ENCODE measurements at regions not wholly inside any gene's neighbourhood (a gene's known extent, or its start where the extent isn't known, plus 50 kb on each side); places are given as distances from the start of the nearest gene placed in this dataset.

- no peaks in the 10 kb centered on the region for H3K36me3 ChIP-seq
- H3K27me3 ChIP-seq = no peaks in the 10 kb centered on the region
- no peak for DNase-seq (ENCODE audit: extremely low spot score)
- 90% methylated on average over 5 of the region's 5 CpGs for WGBS
- intact Hi-C loops (cut with DNase I) = no loop called here
- TF ChIP-seq EP300 (IDR thresholded peaks at IDR 0.05) (no peak), POLR2A (IDR thresholded peaks at IDR 0.05; ENCODE audit: low read depth) (no peak), POLR2AphosphoS5 (IDR thresholded peaks at IDR 0.05) (no peak), CTCF (IDR thresholded peaks at IDR 0.05) (no peak)
- H3K9me3 ChIP-seq = no peaks in the 10 kb centered on the region
- no peak overlapping the region for H3K4me3 ChIP-seq
- no peaks in the 10 kb centered on the region for H3K4me1 ChIP-seq
- H3K27ac ChIP-seq (replicated peaks in 1 of 4) = no peak overlapping the region
Measured at GRCh38 chr14:58846682-58847465, 209.1 kb downstream of the DACT1 start.

- Histone ChIP-seq H3K27ac (replicated peaks in 1 of 4) (no peak overlapping the region), H3K36me3 (no peaks in the 10 kb centered on the region), H3K27me3 (no peaks in the 10 kb centered on the region), H3K4me3 (no peak overlapping the region), H3K4me1 (no peaks in the 10 kb centered on the region), H3K9me3 (no peaks in the 10 kb centered on the region)
- 95% methylated on average over 8 of the region's 8 CpGs for WGBS
- TF ChIP-seq POLR2A (IDR thresholded peaks at IDR 0.05; ENCODE audit: low read depth) = no peak
- TF ChIP-seq EP300 (IDR thresholded peaks at IDR 0.05) = no peak
- intact Hi-C loops (cut with DNase I) = no loop called here
- DNase-seq (ENCODE audit: extremely low spot score) = no peak
Measured at GRCh38 chr14:58848365-58848764, 210.6 kb downstream of the DACT1 start.

GRCh38 chr14:58849601-58850000, 211.8 kb downstream of the DACT1 start:
- Histone ChIP-seq H3K27me3 (no peaks in the 10 kb centered on the region), H3K27ac (replicated peaks in 1 of 4) (no peak overlapping the region), H3K4me1 (no peaks in the 10 kb centered on the region), H3K9me3 (no peaks in the 10 kb centered on the region), H3K36me3 (no peaks in the 10 kb centered on the region), H3K4me3 (no peak overlapping the region)
- no peak for DNase-seq (ENCODE audit: extremely low spot score)
- no peak for TF ChIP-seq POLR2A (IDR thresholded peaks at IDR 0.05; ENCODE audit: low read depth)
- TF ChIP-seq CTCF (IDR thresholded peaks at IDR 0.05) = no peak
- TF ChIP-seq POLR2AphosphoS5 (IDR thresholded peaks at IDR 0.05) = no peak
- no peak for TF ChIP-seq EP300 (IDR thresholded peaks at IDR 0.05)
- intact Hi-C loops (cut with DNase I) = no loop called here
- 95% methylated on average over 4 of the region's 4 CpGs for WGBS

- Histone ChIP-seq H3K4me3 (no peak overlapping the region), H3K36me3 (no peaks in the 10 kb centered on the region), H3K4me1 (no peaks in the 10 kb centered on the region), H3K27me3 (no peaks in the 10 kb centered on the region), H3K9me3 (no peaks in the 10 kb centered on the region), H3K27ac (replicated peaks in 1 of 4) (no peak overlapping the region)
- no peak for DNase-seq (ENCODE audit: extremely low spot score)
- intact Hi-C loops (cut with DNase I) = no loop called here
- no peak for TF ChIP-seq CTCF (IDR thresholded peaks at IDR 0.05)
- no peak for TF ChIP-seq POLR2A (IDR thresholded peaks at IDR 0.05; ENCODE audit: low read depth)
- no peak for TF ChIP-seq EP300 (IDR thresholded peaks at IDR 0.05)
- no peak for TF ChIP-seq POLR2AphosphoS5 (IDR thresholded peaks at IDR 0.05)
- WGBS = 77% methylated on average over 1 of the region's 1 CpG
Measured at GRCh38 chr14:58850011-58850410, 212.2 kb downstream of the DACT1 start.

GRCh38 chr14:58861586-58861985, 223.8 kb downstream of the DACT1 start:
- Histone ChIP-seq H3K27ac (replicated peaks in 1 of 4) (no peak overlapping the region), H3K4me3 (no peak overlapping the region), H3K9me3 (peaks cover 0 to 28% (median 17%) of the 10 kb centered on the region in 4 donors), H3K27me3 (no peaks in the 10 kb centered on the region), H3K36me3 (no peaks in the 10 kb centered on the region), H3K4me1 (peaks cover 0 to 3% (median 0%) of the 10 kb centered on the region in 4 donors)
- 74% methylated on average over 2 of the region's 2 CpGs for WGBS
- DNase-seq (ENCODE audit: extremely low spot score) = no peak
- intact Hi-C loops (cut with DNase I) = no loop called here
- no peak for TF ChIP-seq EP300 (IDR thresholded peaks at IDR 0.05)
- no peak for TF ChIP-seq CTCF (IDR thresholded peaks at IDR 0.05)
- TF ChIP-seq POLR2AphosphoS5 (IDR thresholded peaks at IDR 0.05) = no peak
- TF ChIP-seq POLR2A (IDR thresholded peaks at IDR 0.05; ENCODE audit: low read depth) = no peak
